HEK293 (cell line): ENCODE measurements at regions not wholly inside any gene's neighbourhood (a gene's known extent, or its start where the extent isn't known, plus 50 kb on each side); places are given as distances from the start of the nearest gene placed in this dataset.

Experiments used
- CTCF ChIA-PET: fragments of 350-600 bp; formaldehyde crosslinking; extraction: SDS; loops from one replicate; lab custom pipeline; 2021; ENCODE audit warnings: antibody characterized with exemption; lab: Yijun Ruan, JAX
- POLR2A ChIA-PET: fragments of 300-600 bp; formaldehyde crosslinking; extraction: SDS; loops from one replicate; lab custom pipeline; 2020; ENCODE audit warnings: antibody characterized with exemption, inconsistent platforms; lab: Yijun Ruan, JAX
- H3K27ac ChIP-seq: fragments of 200-500 bp; sonication (Bioruptor generic); 2 replicates; pipeline ENCODE4 v1.5.1; 2014; ENCODE audit warnings: low read depth, low read length, control low read depth, inconsistent platforms; ENCODE audit errors: extremely low read depth
- H3K36me3 ChIP-seq, 2 experiments: fragments of 200-500 bp in 1 of 2; sonication (Bioruptor generic) in 1 of 2; 1 replicate in 1 of 2; 2 replicates in 1 of 2; pipeline ENCODE4 v1.5.1; 2014 to 2017; ENCODE audit warnings: inconsistent platforms in 2 of 2, low read length in 2 of 2; ENCODE audit not compliant: control insufficient read depth in 2 of 2, insufficient read depth in 1 of 2
- H3K4me1 ChIP-seq: fragments of 200-500 bp; sonication (Bioruptor generic); 2 replicates; pipeline ENCODE4 v1.5.1; 2014; ENCODE audit warnings: mild to moderate bottlenecking, low read length, inconsistent platforms; ENCODE audit not compliant: control insufficient read depth, insufficient read depth
- H3K4me3 ChIP-seq: 2 replicates; pipeline ENCODE4 v1.5.1; 2011; ENCODE audit warnings: low read depth, mild to moderate bottlenecking, control low read depth, low read length, moderate library complexity
- H3K9me3 ChIP-seq: fragments of 200-500 bp; sonication (Bioruptor generic); 2 replicates; pipeline ENCODE4 v1.5.1; 2014; ENCODE audit warnings: low read depth, low read length, inconsistent platforms; ENCODE audit not compliant: control insufficient read depth, insufficient read depth
- BCL11B ChIP-seq: fragments of 450-650 bp; formaldehyde crosslinking; IDR thresholded peaks from 2 replicates; pipeline ENCODE4 v1.5.1; 2016; ENCODE audit warnings: low read depth, missing biosample characterization, missing genetic modification characterization
- EGR2 ChIP-seq: fragments of 450-650 bp; formaldehyde crosslinking; IDR thresholded peaks from 2 replicates; pipeline ENCODE4 v1.5.1; 2016; ENCODE audit warnings: low read depth, missing biosample characterization, missing genetic modification characterization
- FEZF1 ChIP-seq: fragments of 450-650 bp; formaldehyde crosslinking; IDR thresholded peaks from 2 replicates; pipeline ENCODE4 v1.5.1; 2016; ENCODE audit warnings: missing biosample characterization, missing genetic modification characterization
- GFI1B ChIP-seq: fragments of 450-650 bp; formaldehyde crosslinking; IDR thresholded peaks from 2 replicates; pipeline ENCODE4 v1.5.1; 2016; ENCODE audit warnings: missing biosample characterization, missing genetic modification characterization
- KLF1 ChIP-seq: fragments of 450-650 bp; formaldehyde crosslinking; IDR thresholded peaks from 2 replicates; pipeline ENCODE4 v1.5.1; 2016; ENCODE audit warnings: missing biosample characterization, missing genetic modification characterization
- KLF16 ChIP-seq: fragments of 450-650 bp; formaldehyde crosslinking; IDR thresholded peaks from 2 replicates; pipeline ENCODE4 v1.5.1; 2017; ENCODE audit warnings: missing biosample characterization, missing genetic modification characterization
- MZF1 ChIP-seq: fragments of 450-650 bp; formaldehyde crosslinking; IDR thresholded peaks from 2 replicates; pipeline ENCODE4 v1.5.1; 2017; ENCODE audit warnings: missing biosample characterization, missing genetic modification characterization, borderline replicate concordance
- SETDB1 ChIP-seq: IDR thresholded peaks from one replicate; pipeline ENCODE4 v1.6.1; 2017; ENCODE audit warnings: mild to moderate bottlenecking, low read length, moderate library complexity, mixed read lengths; ENCODE audit not compliant: insufficient read length
- ZNF114 ChIP-seq: fragments of 450-650 bp; formaldehyde crosslinking; IDR thresholded peaks from 2 replicates; pipeline ENCODE4 v1.5.0; 2017; ENCODE audit warnings: missing biosample characterization, missing genetic modification characterization
- ZNF132 ChIP-seq: fragments of 450-650 bp; formaldehyde crosslinking; IDR thresholded peaks from 2 replicates; pipeline ENCODE4 v1.5.1; 2017; ENCODE audit warnings: missing biosample characterization, missing genetic modification characterization, borderline replicate concordance
- ZNF155 ChIP-seq: fragments of 450-650 bp; formaldehyde crosslinking; IDR thresholded peaks from 2 replicates; pipeline ENCODE4 v1.5.1; 2016; ENCODE audit warnings: missing biosample characterization, missing genetic modification characterization
- ZNF169 ChIP-seq: fragments of 450-650 bp; formaldehyde crosslinking; IDR thresholded peaks from 2 replicates; pipeline ENCODE4 v1.5.1; 2016; ENCODE audit warnings: missing biosample characterization, missing genetic modification characterization
- ZNF19 ChIP-seq: fragments of 450-650 bp; formaldehyde crosslinking; IDR thresholded peaks from 2 replicates; pipeline ENCODE4; 2016; ENCODE audit warnings: missing biosample characterization, missing genetic modification characterization, low read depth
- ZNF239 ChIP-seq: fragments of 450-650 bp; formaldehyde crosslinking; IDR thresholded peaks from 2 replicates; pipeline ENCODE4 v1.5.1; 2016; ENCODE audit warnings: missing biosample characterization, missing genetic modification characterization
- ZNF354C ChIP-seq: fragments of 450-650 bp; formaldehyde crosslinking; IDR thresholded peaks from 2 replicates; pipeline ENCODE4 v1.5.1; 2016; ENCODE audit warnings: missing biosample characterization, missing genetic modification characterization, low read depth, borderline replicate concordance
- ZNF37A ChIP-seq: fragments of 450-650 bp; IDR thresholded peaks from 2 replicates; pipeline ENCODE4 v1.5.1; 2018; ENCODE audit warnings: missing biosample characterization, missing genetic modification characterization
- ZNF501 ChIP-seq: fragments of 450-650 bp; formaldehyde crosslinking; IDR thresholded peaks from 2 replicates; pipeline ENCODE4 v1.5.1; 2016; ENCODE audit warnings: missing biosample characterization, missing genetic modification characterization
- ZNF544 ChIP-seq: fragments of 450-650 bp; formaldehyde crosslinking; IDR thresholded peaks from 2 replicates; pipeline ENCODE4 v1.5.0; 2017; ENCODE audit warnings: missing biosample characterization, missing genetic modification characterization
- ZNF571 ChIP-seq: fragments of 450-650 bp; formaldehyde crosslinking; IDR thresholded peaks from 2 replicates; pipeline ENCODE4 v1.5.0; 2017; ENCODE audit warnings: missing biosample characterization, missing genetic modification characterization
- ZNF600 ChIP-seq: fragments of 450-650 bp; formaldehyde crosslinking; IDR thresholded peaks from 2 replicates; pipeline ENCODE4 v1.5.1; 2016; ENCODE audit warnings: missing biosample characterization, missing genetic modification characterization
- ZNF664 ChIP-seq: fragments of 450-650 bp; formaldehyde crosslinking; IDR thresholded peaks from 2 replicates; pipeline ENCODE4 v1.5.1; 2016; ENCODE audit warnings: missing biosample characterization, missing genetic modification characterization
- ZNF670 ChIP-seq: fragments of 450-650 bp; formaldehyde crosslinking; IDR thresholded peaks from 2 replicates; pipeline ENCODE4 v1.5.1; 2016; ENCODE audit warnings: missing biosample characterization, missing genetic modification characterization, low read depth
- ZNF692 ChIP-seq: fragments of 450-650 bp; formaldehyde crosslinking; IDR thresholded peaks from 2 replicates; pipeline ENCODE4 v1.5.1; 2016; ENCODE audit warnings: missing biosample characterization, missing genetic modification characterization
- ZNF777 ChIP-seq: fragments of 450-650 bp; formaldehyde crosslinking; IDR thresholded peaks from 2 replicates; pipeline ENCODE4 v1.5.1; 2017; ENCODE audit warnings: missing biosample characterization, missing genetic modification characterization, borderline replicate concordance
- ZNF791 ChIP-seq: fragments of 450-650 bp; formaldehyde crosslinking; IDR thresholded peaks from 2 replicates; pipeline ENCODE4 v1.5.1; 2016; ENCODE audit warnings: missing biosample characterization, missing genetic modification characterization
- ZNF792 ChIP-seq: fragments of 450-650 bp; formaldehyde crosslinking; IDR thresholded peaks from 2 replicates; pipeline ENCODE4 v1.5.1; 2016; ENCODE audit warnings: missing biosample characterization, missing genetic modification characterization
- ZSCAN30 ChIP-seq: fragments of 450-650 bp; IDR thresholded peaks from 2 replicates; pipeline ENCODE4 v1.5.1; 2018; ENCODE audit warnings: missing biosample characterization, mild to moderate bottlenecking, missing genetic modification characterization, moderate library complexity
- TF ChIP-seq, protein P1 (sequence below): fragments of 450-650 bp; formaldehyde crosslinking; IDR thresholded peaks from 2 replicates; pipeline ENCODE4 v1.5.1; 2016; ENCODE audit warnings: missing biosample characterization, missing genetic modification characterization
- TF ChIP-seq, protein P2 (sequence below): fragments of 450-650 bp; formaldehyde crosslinking; IDR thresholded peaks from 2 replicates; pipeline ENCODE4 v1.5.1; 2017; ENCODE audit warnings: missing biosample characterization, missing genetic modification characterization
- TF ChIP-seq, protein P3 (sequence below): fragments of 450-650 bp; formaldehyde crosslinking; IDR thresholded peaks from 2 replicates; pipeline ENCODE4 v1.5.1; 2016; ENCODE audit warnings: missing biosample characterization, missing genetic modification characterization

DNA sequence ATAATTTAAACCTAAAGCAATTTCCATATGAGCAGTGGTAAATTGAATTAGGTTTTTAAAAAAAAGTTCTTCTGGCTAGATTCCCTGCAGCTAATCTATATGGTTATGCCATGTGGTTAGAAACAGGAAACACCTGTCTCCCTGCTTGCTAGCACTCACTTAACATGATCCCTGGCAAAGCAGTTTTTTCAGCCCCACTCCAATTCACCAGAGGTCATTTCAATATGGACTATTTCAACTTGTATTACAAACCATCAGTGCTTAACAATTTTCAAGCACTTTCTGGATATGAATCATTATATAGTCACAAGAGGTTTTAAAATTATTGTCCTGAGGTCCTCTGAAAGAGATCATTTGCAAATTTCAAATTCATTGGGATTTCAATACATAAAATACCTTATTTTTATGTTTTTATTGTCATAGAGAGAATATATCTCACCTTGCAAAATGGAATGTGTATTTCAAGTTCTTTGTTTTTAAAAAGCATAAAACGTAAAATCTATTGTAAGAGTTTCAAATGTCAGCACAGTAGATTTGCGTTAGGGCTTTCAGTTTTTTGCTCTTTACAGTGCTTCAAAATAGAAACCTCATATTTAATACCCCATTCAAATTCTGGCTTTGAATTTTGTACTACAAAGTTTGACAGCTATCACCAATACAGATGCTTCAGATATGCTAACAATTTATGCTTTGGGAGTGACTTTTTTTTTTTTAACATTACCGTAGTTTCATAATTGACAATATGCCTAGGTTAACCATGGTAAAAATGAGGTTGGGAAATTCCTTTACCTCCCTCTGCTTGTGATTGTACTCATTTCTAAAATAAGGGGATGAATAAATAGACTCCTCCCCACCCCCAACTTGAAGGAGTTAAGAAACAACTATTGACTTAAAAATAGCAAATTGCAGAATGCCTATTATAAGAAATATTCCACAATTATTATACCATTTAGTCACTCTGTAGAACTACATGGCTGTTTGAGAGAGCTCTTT lies 117.5 kb upstream of the HGF start:
- H3K4me3 ChIP-seq = no peak overlapping the region
- H3K9me3 ChIP-seq = no peaks in the 10 kb centered on the region
- POLR2A ChIA-PET = no interaction called here
- TF ChIP-seq SETDB1 (no peak), ZNF670 (tag by site-specific recombination) (no peak), MZF1 (tag by site-specific recombination) (no peak), KLF16 (tag by site-specific recombination) (no peak), BCL11B (tag by site-specific recombination) (no peak), ZNF169 (tag by site-specific recombination) (no peak), ZNF777 (no peak), ZNF571 (no peak), ZNF791 (no peak), ZNF239 (no peak), ZNF501 (tag by site-specific recombination) (no peak)
- TF ChIP-seq, protein P1, sequence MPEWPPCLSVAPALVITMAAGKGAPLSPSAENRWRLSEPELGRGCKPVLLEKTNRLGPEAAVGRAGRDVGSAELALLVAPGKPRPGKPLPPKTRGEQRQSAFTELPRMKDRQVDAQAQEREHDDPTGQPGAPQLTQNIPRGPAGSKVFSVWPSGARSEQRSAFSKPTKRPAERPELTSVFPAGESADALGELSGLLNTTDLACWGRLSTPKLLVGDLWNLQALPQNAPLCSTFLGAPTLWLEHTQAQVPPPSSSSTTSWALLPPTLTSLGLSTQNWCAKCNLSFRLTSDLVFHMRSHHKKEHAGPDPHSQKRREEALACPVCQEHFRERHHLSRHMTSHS = no peak
- TF ChIP-seq, protein P2, sequence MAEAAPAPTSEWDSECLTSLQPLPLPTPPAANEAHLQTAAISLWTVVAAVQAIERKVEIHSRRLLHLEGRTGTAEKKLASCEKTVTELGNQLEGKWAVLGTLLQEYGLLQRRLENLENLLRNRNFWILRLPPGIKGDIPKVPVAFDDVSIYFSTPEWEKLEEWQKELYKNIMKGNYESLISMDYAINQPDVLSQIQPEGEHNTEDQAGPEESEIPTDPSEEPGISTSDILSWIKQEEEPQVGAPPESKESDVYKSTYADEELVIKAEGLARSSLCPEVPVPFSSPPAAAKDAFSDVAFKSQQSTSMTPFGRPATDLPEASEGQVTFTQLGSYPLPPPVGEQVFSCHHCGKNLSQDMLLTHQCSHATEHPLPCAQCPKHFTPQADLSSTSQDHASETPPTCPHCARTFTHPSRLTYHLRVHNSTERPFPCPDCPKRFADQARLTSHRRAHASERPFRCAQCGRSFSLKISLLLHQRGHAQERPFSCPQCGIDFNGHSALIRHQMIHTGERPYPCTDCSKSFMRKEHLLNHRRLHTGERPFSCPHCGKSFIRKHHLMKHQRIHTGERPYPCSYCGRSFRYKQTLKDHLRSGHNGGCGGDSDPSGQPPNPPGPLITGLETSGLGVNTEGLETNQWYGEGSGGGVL (tag by site-specific recombination) = no peak
- CTCF ChIA-PET = no interaction called here
- H3K27ac ChIP-seq = no peak overlapping the region
- H3K36me3 ChIP-seq = no peaks in the 10 kb centered on the region
- H3K4me1 ChIP-seq = no peaks in the 10 kb centered on the region

DNA sequence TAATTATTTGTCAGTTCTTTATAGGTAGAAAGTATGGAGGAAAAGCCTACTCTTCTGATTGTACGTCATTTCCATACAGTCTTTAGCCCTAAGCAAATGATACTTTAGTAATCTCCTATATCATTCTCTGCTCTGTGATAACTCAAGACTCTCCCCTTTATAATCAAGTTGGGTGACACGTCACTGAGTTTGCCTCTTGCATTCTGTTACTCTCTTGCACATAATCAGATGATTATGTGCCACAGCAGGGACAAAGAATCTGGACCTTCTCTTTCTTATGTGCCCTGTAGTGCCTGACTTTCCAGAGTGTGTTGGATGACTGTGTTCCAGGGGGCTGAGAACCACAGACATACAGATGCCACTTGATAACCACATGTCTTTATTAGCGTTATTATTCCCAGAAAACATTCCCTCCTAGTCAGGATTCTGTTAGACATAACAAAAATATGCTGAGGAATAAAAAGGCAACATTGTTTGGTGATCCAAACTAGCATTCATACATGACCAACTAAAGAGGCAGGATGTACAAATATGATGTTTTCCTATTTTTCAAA lies 116.4 kb upstream of the HGF start:
- TF ChIP-seq ZNF114 (tag by site-specific recombination) = no peak
- no peak for TF ChIP-seq ZNF792 (tag by site-specific recombination)
- no peak for TF ChIP-seq GFI1B (tag by site-specific recombination)
- TF ChIP-seq FEZF1 = no peak
- TF ChIP-seq ZNF155 (tag by site-specific recombination) = no peak
- no peak for TF ChIP-seq KLF1
- no peak for TF ChIP-seq ZNF664 (tag by site-specific recombination)
- TF ChIP-seq ZNF132 (tag by site-specific recombination) = no peak
- TF ChIP-seq ZNF354C (tag by site-specific recombination) = no peak
- TF ChIP-seq ZNF600 = no peak
- TF ChIP-seq ZSCAN30 (tag by site-specific recombination) = no peak
- no peak for TF ChIP-seq ZNF692
- no peak for TF ChIP-seq ZNF19 (tag by site-specific recombination)
- no peak for TF ChIP-seq EGR2 (tag by site-specific recombination)
- TF ChIP-seq ZNF37A (tag by site-specific recombination) = no peak
- no peak for TF ChIP-seq ZNF544
- no peak for TF ChIP-seq ZNF501 (tag by site-specific recombination)
- TF ChIP-seq, protein P3, sequence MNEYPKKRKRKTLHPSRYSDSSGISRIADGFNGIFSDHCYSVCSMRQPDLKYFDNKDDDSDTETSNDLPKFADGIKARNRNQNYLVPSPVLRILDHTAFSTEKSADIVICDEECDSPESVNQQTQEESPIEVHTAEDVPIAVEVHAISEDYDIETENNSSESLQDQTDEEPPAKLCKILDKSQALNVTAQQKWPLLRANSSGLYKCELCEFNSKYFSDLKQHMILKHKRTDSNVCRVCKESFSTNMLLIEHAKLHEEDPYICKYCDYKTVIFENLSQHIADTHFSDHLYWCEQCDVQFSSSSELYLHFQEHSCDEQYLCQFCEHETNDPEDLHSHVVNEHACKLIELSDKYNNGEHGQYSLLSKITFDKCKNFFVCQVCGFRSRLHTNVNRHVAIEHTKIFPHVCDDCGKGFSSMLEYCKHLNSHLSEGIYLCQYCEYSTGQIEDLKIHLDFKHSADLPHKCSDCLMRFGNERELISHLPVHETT (tag by site-specific recombination) = no peak
- TF ChIP-seq, all 188 proteins: peak for 0
- no peaks in the 10 kb centered on the region for H3K4me1 ChIP-seq
- H3K9me3 ChIP-seq = no peaks in the 10 kb centered on the region
- no peak overlapping the region for H3K4me3 ChIP-seq
- CTCF ChIA-PET = no interaction called here
- no peak overlapping the region for H3K27ac ChIP-seq
- POLR2A ChIA-PET = no interaction called here
- no peaks in the 10 kb centered on the region for H3K36me3 ChIP-seq
